ENCODE measurements at regions not wholly inside any gene's neighbourhood (a gene's known extent, or its start where the extent isn't known, plus 50 kb on each side); places are given as distances from the start of the nearest gene placed in this dataset.
A peak's percentile ranks its signal among the peaks of the same experiment; 100 is the strongest.
"Not testable (repeated sequence)": the region's sequence is repeated elsewhere in the genome, so short reads cannot be mapped to it uniquely, and the experiment has no call there.

DNA sequence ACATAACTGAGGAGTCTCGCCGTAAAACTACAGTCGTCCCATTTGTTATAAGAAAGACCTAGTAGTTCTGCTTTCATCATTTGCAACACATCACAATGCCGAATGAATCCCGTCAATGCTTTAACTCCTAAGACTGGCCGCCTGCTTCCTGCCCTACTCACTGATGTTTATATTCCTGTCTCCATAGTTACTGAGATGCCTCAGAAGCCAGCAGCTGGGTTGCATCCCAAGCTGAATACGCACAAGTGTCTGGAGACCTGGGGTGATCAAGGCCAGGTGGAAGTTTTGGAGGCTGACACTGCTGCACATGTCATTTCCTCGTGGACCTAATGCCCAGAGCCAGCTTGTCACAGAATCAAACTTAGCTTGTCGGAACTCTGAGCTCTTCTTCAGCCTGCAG, 95.2 kb upstream of the UBE2E1 start:
- DNase-seq = peak; percentile 88

DNA sequence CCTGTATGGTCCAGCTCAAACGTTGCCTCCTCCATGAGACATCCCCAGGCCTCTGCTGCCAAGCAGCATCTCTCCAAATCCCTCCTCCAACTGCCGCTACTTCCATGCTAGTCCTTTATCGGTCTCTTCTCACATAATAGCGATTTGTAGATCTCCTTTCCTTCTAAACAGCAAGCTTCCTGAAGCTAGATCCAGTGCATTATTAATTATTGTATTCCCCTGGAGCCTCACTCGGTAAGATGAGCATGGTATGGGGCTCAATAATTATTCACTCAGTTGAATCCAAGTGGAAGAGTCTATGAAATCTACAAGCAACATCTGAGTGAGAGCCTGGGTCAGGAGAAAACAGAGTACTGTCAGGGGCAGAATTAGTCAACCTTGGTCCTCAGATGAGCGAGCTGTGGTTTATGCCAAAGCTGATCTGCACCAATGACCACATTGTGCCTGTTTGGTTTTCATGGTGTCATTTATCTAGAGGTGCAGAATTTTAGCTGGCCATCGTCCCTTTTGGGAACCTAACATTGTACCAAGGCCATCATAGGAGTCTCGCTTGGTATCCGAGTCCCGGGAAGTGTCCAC, 93.8 kb upstream of the UBE2E1 start:
- DNase-seq = no peak

DNA sequence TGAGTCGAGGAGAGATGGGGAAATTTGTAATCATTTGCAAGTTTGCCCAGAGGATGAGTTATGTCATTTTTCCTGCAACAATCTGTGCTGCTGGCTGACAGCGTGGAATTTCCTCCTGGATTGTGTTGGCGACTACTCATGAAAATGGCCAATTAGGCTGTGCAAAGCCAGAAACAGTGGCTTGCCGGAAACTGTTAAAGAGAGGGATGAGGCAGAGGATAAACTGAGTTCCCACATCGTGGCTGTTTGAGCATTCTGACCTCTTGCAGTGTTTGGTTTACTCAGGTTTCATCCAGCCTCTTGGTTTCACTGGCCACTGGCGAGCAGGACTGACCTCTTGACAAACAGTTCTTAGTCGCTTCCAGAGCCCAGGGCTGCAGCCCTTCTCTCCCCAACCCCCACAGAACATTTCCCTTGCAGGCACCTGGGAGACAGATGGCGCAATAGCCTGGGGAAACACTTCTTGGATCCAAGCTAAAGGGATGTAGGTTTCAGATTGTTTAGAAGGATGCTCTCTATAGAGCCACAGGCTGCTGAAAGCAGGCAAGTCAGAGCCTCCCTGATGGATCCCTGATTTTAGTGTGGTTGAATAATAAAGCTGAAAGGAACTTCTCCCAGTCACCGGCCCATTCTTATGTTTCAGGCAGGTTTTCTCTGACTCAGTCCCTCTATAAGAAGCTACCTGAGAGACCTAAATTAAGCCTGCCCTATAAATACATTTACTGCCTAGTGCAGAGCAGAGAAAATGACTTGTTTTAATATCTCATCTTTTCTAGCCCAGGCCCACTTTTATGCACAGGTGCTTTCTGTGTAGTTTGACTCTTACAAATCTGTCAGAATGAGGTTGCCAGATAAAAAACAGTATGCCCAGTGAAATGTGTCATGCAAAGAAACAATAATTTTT, 92.8 kb upstream of the UBE2E1 start:
- peak; percentile 92 for DNase-seq

DNA sequence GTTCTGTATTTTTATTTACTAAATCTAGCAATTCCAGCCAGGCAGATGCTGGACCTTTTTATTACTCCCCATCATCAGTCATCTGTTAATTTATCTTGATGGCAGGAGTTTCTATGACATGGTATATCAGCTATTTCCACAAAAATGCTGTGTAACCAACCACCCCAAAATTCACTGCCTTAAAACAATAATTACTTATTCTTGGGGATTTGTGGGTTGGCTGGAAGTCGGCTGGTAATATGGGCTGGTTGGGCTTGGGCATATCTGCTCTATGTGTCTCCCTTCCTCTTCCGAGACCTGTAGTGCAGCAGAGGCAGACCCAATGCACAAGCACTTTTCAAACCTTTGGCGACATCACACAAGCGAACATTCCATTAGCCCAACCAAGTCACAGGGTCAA, 92.1 kb upstream of the UBE2E1 start:
- peak; percentile 83 for DNase-seq

DNA sequence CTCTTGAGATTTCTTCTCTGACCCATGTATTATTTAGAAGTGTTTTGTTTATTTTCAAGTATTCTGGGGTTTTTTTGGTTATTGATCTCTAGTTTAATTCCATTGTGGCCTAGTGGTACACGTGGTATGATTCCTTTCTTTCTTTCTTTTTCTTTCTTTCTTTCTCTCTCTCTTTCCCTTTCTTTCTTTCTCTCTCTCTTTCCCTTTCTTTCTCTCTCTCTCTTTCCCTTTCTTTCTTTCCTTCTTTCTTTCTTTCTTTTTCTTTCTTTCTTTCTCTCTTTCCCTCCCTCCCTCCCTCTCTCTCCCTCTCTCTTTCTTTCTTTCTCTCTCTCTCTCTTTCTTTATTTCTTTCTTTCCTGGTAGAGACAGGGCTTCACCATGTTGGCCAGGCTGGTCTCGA, 85.7 kb upstream of the UBE2E1 start:
- no peak for DNase-seq

DNA sequence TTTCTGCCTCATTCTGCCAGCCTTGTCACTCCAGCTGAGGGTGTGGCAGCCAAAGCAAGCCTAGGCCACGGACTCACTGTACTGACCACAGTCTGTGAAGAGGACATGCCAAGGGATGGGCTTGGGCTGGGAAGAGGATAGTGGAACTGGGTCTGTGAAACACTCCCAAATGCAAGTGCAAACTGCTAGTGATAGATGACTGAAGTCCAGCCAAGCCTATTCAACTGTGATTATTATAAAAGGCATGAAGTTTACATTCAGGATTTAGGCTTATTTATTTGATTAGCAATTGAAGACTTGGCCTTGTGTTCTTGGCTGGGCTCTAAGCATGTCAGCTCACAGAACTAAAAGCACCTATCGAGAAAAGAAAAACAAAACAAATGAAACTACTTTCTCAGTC, 84.9 kb upstream of the UBE2E1 start:
- no peak for DNase-seq

DNA sequence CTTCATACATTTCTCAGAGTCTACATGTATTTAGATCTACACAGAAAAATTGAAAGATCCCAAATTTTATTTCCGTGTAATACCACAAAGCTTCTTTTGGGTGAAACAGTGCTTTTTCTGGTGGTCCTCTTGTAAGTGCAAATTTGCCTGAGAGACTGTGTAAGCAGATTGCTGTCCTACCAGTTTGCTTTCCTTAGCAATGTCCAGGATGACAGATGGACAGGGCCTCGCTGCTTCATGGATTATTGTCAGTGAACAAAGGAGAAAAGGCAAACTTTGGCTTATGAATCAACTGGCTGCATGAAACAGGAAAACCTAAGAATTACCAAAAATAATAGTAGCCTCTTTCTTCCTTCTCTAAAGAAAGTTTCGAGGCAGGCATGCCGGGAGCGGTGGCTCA, 82.6 kb upstream of the UBE2E1 start:
- no peak for DNase-seq

DNA sequence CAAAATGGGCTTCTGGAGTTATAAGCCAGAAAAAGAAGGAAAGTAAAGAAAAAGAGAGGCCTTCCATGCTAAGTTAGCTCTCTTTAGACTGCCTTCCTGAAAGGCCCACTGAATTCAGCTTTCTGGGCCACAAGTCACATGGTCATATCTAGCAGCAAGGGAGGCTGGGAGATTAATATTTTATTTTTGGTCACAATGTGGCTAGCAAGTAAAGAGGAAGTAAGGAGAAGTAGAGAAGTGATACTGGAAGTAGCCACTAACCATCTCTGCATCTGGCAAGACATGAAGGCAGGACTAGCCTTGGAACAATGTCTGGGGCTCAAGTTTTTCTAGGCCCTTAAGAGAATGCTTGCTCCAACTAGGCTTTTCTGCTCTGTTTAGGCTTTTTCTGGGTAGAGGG, 81.8 kb upstream of the UBE2E1 start:
- no peak for DNase-seq

DNA sequence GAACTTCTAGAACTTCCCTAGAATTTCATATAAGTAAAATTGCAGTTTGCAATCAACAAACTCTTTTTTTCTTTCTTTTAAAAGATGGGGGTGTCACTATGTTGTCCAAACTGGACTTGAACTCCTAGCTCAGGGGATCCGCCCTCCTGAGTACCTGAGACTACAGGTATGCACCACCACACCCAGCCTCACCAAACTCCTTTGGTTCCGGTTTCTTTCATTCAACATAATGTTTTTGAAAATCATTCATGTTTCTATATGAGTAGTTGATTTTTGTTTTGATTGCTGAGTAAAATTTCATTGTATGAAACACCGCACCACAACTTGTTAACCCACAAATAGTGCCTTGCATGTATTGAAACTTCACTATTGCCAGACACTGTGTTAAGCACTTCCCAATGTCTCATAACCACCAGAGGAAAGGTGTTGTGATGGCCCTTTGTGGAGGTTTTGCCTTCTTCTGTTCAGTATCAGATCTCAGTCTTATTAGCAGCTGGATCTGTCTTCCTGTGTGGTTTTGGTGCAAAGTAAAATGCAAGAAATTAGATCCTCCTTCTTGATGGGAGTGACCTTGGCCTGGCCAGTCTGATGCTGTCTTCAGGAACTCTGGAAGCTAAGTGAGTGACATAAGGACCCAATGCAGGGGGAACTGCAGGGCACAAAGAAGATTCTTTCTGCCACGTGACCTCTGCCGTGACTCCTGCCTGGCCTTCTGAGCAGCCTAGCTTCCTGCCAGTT, 78.8 kb upstream of the UBE2E1 start:
- no peak for DNase-seq

DNA sequence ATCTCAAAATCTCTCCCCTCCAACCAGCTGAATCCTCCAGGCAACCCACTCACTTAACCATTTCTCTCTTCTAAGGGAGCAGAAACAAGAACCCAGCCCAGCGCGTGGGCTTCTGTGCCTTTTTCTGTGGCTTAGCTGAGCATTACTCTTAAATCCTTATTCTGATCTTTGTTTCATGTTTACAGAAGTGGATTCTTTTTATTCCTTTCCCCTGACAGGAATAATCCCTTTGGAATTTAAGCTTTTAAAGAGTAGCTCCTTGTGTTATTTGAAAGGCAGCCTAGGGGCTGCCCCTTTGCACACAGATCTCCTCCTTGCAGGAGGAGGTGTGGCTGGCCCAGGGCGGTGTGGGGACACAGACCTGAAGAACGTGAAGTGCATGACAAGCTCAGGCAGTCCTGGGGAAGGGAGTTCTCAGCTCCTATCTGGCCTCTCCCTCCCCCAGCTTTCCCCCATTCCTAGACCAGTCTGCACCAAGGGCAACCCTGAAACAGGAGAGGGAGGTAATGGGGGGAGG, 77.1 kb upstream of the UBE2E1 start:
- DNase-seq = peak; percentile 65

DNA sequence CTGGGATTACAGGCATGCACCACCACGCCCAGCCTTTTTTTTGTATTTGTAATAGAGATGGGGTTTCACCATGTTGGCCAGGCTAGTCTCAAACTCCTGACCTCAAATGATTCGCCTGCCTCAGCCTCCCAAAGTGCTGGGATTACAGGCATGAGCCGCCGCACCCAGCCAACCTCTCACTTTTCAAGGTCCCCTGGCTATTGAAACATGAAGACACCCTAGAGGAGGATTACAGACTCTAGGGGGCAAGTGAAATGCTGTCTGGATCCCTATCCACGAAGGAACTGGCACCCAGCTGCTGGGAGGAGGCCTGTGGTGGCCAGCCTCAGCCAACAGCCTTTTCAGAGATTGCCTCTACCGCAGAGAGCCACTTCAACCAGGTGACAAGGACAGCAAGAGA, 76.4 kb upstream of the UBE2E1 start:
- not testable (repeated sequence) for DNase-seq

DNA sequence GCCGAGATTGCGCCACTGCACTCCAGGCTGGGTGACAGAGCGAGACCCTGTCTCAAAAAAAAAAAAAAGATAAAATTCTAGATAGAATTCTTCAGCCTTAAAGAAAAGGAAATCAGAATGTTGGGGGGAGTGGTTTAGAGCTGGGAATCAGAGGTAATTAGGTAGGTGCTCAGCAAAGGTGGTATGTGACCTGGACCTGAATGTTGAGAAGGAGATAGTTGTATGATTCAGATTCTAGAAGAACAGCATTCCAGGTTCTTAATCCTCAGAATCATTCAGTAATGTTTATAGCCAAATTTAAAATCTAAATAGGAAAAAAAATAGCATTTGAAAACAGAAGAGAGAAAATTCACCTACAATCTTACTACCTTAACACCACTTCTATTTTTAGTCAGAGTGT, 71.3 kb upstream of the UBE2E1 start:
- no peak for DNase-seq

DNA sequence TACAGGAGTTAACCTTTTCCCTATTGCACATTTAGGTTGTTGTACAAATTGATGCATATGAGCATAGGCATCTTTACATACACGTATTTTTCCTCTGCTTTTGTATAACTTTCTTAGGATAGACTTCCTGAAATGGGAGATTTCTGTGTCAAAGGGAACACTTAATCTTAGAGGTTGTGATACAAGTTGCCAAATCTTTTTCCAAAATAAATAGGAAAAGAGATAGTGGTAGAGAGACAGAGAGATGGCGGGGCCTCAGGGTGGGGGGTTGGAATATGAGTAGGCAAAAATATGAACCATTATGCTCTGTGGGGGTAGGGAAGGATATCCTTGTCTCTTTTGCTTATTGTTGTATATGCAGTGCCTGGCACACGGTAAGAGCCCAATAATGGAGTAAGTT, 70.7 kb upstream of the UBE2E1 start:
- DNase-seq = no peak

DNA sequence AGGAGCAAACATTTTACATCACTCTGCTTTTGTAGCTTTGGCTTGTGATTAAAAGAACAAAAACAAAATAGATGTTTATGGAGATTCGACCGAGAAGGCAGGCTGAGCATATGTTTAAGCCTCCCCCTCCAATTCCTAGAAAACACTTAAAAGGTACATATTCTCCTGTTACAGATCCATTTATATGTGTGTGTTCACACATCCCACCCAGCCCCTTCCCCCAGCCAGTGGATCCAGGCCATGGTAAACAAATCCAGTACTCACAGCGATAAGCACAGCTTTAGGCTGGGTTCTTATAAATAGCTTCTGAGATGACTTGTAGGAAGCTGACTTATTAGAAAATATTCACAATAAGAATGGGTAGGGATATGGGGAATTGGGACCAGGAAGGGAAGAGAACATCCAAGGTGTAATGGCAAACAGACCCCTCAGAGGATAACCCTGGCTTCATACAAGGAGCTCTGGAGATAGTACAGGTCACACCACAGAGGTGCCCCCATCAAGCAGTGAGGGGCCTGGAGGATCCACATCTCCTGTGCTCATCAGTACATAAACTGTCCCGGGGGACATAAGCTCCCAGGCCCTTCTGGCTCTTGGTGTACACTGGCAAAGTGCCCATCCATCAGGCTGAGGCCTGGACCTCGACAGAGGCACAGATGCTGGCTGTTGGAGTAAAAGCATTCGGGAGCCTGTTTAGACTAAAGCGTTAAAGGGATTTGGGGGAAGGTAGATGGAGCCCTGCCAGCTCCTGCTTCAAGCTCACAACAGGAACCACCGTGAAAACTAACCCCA, 70.0 kb upstream of the UBE2E1 start:
- peak; percentile 37 for DNase-seq

DNA sequence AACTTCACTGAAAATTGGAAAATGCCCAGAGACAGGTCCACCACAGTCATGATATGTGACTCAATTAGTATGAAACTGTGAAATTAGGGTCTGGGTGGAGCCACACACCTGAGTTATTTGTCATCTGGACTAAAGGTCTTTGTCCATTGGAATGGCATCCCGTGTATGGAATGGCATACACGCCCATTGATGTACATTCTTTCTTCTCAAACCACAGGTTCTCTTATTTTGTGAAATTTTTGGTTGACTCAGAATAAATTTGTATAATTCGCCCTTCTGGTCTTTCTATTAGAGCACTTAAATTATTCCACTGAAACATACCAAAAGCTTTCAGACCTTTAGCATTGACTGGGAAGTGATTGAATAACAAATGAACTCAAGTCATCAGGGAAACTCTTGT, 66.8 kb upstream of the UBE2E1 start:
- DNase-seq = peak; percentile 27

DNA sequence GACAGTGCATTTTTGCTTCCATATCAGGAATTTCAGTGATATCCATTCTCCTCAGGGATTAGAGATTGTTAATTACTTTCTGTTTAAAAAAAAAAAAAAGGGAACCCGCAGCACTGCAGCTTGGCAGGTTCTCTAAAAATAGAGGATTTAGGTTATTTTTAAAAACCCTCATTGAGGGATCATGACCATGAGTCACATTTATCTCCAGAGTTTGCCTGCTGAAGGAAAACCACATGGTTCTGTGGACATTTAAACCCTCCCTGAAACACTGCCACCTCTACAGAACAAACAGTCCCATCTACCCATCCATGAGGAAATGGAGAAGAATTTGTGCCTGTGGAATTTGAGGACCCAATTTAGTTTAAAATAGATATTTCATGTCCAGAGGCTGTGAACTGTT, 66.2 kb upstream of the UBE2E1 start:
- DNase-seq = peak; percentile 66

DNA sequence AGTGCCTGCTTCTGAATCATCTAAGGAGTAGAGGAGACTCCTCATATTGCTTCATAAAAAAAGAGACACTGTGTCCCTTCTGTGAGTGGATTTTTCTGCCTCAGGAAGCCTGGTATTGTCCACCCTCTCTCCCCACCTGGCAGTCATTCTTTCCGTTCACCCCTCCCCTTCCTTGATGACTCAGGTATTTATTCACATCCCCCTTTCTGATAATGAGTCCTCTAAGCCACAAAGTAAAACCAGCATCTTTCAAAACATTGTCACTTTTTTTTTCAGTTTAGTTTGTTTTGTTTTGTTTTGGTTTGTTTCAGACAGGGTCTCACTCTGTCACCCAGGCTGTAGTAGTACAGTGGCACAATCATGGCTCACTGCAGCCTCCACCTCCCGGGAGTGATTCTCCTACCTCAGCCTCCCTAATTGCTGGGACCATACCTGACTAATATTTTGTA, 65.2 kb upstream of the UBE2E1 start:
- DNase-seq = no peak

DNA sequence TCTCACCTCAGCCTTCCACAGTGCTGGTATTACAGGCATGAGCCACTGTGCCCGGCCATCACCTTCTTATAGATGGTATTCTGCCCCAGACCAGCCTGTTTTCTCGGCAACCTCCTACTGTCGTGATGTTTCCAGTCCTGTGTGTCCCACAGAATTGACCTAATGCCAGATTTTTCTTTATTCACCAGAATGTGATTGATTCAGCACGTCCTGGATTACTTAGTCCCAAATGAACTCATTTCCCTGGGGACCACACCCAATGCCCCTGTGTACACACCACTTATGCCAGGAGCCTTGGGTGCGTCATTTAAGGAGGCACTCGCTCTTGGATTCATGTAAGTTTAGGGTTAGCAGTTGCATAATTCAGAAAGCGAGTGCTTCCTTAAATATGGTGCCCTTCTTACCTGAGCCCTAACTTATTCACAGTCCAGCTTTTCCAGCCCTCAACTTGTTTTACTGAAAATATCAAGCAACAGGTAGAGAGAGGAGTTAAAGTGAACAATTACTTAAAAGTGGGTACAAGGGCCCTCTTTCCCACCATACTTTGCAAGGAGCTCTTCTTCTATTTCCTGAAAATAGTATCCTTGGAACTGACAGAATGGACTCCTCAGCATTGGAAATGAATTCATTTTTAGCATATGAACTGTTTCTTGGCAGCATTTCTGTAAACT, 64.6 kb upstream of the UBE2E1 start:
- no peak for DNase-seq

DNA sequence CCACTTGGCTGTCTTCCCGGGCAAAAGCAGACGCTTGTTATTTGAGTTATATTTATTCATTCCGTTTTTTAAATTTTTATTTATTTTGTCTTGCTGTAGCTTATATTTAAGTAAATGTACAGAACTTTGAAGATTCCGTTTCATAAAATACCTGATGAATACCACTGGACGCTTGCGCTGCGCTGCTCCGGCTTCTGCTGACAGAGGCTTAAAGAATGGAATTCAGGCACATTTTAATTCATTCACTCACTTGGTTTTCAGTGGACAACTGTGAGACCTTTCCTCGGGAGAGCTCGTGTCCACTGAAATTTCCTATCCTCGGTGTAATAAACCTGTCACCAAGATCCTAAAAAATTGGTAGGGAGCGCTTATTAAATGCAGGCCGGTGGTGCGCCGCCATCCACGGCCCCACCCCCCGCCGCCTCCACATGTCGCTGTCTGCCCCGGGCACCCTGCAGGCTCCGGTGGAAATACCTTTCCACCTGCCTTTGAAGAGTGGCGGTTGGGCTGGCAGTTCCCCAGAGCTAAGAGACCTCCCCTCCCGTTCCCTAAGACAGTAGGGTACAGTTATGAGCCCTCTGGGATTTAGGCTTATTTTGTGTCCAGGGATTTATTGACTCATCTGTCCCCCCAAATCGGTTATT, 62.5 kb upstream of the UBE2E1 start:
- no peak for DNase-seq

DNA sequence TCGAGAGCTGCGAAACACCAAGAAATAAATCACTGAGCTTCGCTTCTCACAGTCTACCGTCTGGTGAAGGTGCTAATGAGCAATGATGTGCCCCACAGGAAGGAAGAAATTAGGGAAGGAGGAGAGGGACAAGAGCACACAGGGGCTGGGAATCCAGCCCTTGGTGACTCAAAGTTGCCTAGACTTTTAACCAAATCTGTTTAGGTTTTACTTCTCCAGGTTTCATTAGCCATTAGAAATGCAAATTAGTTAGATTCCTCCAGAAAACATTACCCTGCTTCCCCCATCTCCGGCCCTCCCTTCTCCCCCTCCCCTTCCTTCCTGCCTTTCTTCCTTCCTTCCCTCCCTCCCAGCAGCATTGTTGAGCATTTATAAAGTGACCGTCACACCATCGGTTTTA, 59.3 kb upstream of the UBE2E1 start:
- DNase-seq = no peak

DNA sequence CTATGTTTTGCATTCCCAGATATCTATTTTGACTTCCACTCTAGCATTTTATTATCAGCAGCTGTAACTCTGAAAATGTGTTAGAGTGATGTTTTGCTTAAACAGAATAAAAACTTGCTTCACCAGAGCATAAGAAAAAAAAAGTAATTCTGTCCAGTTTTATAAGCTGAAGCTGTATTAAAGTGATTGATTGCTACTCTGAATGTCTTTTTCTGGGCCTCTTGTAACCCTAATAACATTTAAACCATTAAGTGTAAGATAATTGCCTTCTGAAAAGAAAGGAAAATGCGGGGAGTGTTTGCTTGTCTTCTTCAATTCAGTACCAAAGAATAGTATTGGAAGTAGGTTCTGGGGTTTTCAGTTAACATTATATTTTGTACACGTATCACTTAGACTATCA, 57.9 kb upstream of the UBE2E1 start:
- DNase-seq = no peak

Data from fibroblast of skin of abdomen (primary cell).